Stimulated activated CD8-positive, alpha-beta memory T cell treated with anti-CD3 and anti-CD28 coated beads, Interleukin-15, amount 100 ng/mL, for 4 hours (primary cell): ENCODE measurements at regions not wholly inside any gene's neighbourhood (a gene's known extent, or its start where the extent isn't known, plus 50 kb on each side); places are given as distances from the start of the nearest gene placed in this dataset.

Experiments used
- DNase-seq, 2 donors: peaks; one replicate each; pipeline ENCODE4 v3.0.0-alpha.2; 2020; ENCODE audit warnings: low read depth in 2 of 2

DNA sequence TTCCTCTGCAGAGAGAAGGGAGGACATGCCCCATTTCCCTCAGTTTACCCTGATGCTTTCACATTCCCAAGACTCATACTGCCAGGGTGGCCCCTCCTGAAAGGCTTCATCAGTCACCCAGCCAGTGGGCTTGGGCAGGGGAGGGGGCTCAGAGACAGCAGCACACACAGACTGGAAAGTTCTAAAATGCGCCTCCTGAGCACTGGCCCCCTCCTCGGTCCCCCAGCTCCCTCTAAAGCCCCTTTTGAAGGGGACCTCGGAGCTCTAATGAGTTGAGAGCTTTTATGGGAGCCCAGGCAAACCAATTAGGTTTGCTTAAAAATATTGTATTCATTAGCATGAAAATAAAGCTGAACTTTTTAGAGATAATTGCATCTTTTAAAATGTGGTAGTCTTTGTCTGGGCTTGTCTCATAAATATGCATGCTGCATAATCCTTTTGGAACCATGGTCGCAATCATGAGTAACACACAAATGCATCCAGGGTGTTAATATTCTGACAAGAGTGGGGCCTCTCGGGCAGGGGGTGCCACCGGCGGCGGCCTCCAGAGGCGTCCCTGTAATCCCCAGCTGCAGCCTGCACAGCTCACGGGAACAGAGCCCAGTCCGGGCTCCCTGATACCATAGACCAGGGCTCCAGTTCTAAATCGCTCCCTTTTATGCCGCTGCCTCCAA is 78.5 kb downstream of the RPLP1 start:
- no peak for DNase-seq

GRCh38 chr15:69531665-69532027 is 79.0 kb downstream of the RPLP1 start:
- DNase-seq, result no peak

- DNase-seq, result no peak
Observed at GRCh38 chr15:69532066-69532465, 79.4 kb downstream of the RPLP1 start.

- no peak for DNase-seq
Observed at GRCh38 chr15:69532856-69533255, 80.2 kb downstream of the RPLP1 start.

DNA sequence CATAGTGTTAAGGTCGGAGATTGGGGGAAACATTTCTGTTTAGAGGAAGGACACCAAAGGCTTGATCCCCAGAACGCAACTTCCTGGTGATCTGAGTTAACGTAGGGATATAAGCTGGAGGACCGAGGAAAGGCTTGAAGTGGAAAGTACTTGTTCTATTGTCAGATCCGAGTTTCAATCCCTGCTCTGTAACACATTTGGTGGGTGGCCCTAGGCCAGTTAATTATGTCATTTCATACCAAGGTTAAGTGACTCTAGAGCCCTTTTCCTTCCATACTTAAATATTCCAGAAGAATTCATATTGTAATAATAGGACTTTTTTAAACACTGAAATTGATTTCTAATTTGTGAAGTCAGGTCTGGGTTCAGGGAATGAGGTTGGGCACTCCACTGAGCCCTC is 80.9 kb downstream of the RPLP1 start:
- DNase-seq, result no peak

- no peak for DNase-seq
Observed at GRCh38 chr15:69535101-69535638, 82.6 kb downstream of the RPLP1 start.

DNA sequence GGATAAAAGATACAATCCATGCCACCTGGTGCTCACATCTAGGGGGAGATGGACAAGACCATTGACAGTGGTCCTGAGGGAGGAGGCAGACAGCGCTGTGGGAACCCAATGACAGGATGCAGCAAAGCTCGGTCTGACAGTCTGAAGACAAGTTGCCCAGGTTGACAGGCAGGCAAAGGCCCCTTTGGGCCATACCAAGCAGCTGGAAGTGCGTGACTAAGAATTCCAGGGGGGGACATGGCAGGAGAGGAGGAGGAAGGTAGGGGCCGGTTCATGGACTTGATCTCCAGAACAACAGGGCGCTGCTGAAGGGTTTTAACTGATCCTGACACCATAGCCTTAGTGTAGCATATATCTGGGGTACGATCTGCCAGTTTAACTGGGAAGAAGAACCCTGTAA is 83.4 kb downstream of the RPLP1 start:
- no peak for DNase-seq

- no peak for DNase-seq
Observed at GRCh38 chr15:69536726-69537512, 84.3 kb downstream of the RPLP1 start.

GRCh38 chr15:69537901-69538300 is 85.3 kb downstream of the RPLP1 start:
- DNase-seq, result no peak

DNA sequence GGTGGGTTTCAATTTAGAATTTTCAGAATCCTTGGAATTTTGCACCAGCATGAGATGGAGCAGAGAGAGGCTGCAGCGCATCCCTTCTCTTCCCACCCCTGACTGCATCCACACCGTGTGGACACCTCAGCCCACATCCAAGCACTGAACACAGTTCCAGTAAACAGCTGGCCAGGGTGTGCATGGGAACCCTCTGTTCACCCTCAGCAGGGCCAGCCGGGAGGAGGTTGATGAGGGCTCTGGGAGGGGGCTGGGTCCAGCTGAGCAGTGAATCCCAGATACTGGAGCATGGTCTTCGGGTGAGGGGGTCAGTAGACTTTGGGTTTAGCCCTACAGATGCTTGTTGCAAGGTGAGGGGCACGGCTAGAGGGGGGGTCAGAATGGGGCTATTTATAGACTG is 85.8 kb downstream of the RPLP1 start:
- DNase-seq, result no peak

DNA sequence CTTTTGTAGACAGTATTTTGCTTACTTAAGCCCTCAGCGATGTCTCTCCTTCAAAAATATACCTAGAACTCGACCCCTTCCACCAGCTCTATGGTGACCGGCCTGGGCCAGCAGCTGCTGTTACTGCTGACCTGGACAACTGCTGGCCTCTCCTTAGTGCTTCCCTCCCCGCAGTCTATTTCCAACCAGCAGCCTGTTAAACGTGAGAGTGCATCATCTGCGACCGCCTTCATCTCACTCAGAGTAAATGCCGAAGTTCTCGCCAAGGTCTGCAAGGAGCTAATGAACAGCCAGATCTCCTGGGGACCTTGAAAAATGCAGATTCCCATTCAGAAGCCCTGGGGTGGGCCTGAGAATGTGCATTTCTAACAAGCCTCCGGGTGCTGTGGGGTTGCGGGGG is 86.7 kb downstream of the RPLP1 start:
- no peak for DNase-seq

GRCh38 chr15:69540622-69541021 is 88.0 kb downstream of the RPLP1 start:
- no peak for DNase-seq

DNA sequence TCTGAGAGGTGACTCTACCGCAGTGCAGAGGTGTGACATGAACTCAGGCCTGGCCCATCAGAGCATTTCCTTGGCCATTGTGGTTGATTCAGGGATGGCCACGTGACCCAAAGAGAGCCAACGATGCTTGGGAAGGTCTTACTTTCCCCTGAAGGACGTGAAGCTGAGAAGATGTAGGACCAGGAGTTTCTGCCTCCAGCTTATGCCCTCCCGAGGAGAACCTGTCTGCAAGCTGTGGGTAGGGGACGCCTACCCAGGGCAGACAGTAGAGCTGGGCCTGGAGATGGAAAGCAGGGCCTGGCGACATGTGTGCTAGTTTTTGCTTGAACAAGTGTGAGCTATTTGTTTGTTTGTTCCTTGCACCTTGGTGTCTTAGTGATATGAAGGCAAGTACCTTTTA is 89.4 kb downstream of the RPLP1 start:
- DNase-seq, result no peak

DNA sequence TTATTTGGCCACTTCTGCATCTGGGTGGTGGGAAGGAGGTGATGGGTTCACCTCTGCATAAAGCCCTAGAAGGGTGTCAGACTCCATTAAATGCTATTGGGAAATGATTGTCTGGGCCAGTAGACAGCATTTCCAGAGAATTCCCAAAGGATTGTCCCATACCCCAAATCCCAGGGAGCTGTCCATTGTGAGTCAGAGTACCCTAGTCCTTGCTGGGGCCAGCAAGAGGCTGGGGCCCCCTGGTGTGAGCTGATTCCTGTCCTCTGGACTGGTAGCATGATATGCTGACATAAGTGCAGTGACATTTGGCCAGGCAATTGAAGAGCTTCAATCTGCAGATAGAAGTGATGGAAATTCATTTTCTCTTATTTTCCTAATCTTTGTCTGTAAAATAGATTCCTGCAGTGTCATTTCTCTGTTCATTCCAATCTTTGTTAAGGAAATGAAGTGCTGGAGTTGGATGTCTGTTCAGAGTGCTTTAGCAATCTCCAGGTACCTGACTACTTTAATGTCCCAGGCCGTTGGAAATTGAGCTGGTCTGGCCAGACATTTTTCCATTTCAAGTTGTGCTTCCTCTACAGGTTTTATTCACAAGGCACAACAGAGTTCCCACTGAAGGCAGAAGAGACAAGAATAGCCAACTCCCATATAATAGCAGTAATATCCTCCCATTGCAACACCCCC is 91.2 kb downstream of the RPLP1 start:
- DNase-seq, result no peak

- no peak for DNase-seq
Observed at GRCh38 chr15:69544365-69545113, 91.9 kb downstream of the RPLP1 start.

- no peak for DNase-seq
Observed at GRCh38 chr15:69546182-69546581, 93.6 kb downstream of the RPLP1 start.

DNA sequence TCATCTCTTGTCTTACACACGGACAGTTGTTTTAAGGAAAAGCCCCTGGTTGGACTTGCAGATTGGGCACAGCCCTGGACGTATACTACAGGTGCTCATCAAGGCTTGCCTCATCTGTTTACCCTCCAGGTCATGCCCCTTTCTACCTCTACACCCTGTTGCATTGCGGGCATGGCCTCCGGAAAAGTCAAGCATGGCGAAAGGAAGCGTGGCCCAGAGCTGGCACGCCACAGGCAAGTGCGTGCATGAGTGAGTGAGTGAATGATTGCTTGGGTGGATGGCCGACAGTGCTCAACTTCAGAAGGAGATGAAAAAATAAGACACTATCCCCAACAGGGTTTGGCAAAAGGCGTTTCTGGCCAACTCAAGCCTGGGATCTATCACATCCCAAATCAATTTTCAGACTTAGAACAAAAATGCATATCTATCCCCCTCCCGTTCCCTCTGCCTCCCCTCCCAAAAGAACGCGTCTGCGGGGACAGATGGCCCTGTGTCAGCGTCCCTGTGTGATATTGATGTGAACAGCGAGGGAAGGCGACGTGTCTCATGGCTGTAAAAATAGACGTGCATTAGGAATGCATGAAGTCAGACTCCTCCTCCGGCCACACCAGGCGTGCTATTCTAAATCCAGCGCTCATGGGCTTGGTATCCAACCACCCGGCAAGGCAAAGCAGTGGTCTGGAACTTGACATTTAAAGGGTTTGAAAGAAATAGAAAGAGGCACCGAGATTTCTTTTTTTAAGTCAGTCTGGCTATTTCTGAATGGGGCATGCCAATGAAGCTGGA is 96.0 kb downstream of the RPLP1 start:
- DNase-seq, result no peak

GRCh38 chr15:69551391-69552056 is 98.9 kb downstream of the RPLP1 start:
- no peak for DNase-seq

DNA sequence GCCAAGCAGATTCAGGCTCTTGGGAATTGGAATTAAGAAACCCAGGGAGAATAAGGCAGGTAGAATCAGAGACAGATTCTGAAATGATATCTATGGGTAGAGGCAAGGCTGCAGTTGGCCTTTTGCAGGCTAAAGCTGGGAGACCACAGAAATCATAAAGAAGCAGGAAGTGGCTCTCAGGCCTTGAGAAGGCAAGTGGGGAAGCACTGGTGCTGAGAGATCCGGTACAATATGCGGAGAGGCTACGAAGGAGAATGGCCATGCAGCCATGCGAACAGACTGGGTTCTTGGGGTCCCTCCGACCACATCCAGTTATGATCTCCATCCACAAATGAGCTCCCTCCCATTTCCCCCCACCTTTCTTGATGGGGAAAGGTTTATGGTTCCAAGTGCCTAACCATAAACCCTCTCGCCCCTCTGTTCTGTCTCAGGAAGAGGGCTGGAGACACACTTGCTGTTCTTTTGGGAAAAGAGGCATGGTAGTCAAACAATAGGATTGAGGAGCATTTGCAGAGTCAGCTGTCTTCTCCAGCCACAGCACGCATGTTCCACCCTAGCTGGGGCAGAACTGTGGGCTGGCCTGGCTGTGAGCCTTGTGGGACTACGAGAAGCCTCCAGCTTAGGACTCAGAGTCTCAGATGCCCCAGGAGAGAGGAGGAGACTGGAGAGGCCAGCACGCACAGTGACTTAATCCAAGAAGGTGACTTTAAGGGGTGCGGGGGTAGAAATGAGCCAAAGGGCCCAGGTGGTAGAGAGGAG is 99.6 kb downstream of the RPLP1 start:
- DNase-seq, result no peak

GRCh38 chr15:69553686-69554085 is 101.1 kb downstream of the RPLP1 start:
- DNase-seq, result no peak
